Thymus (tissue), 11 donors: ENCODE measurements at regions not wholly inside any gene's neighbourhood (a gene's known extent, or its start where the extent isn't known, plus 50 kb on each side); places are given as distances from the start of the nearest gene placed in this dataset.

ENCODE experiments used
- DNase-seq, 9 donors: peaks; one replicate each; pipeline ENCODE4 v3.0.0-alpha.2; 2013; ENCODE audit warnings: low spot score in 9 of 9, low read depth in 6 of 9, missing footprints in 1 of 9
- H3K27ac ChIP-seq, 2 donors: one replicate each; pipeline ENCODE4 v1.5.1; 2013; ENCODE audit warnings: control low read depth in 1 of 2, low read depth in 1 of 2, low read length in 1 of 2, mild to moderate bottlenecking in 1 of 2, moderate library complexity in 1 of 2
- H3K27me3 ChIP-seq, 2 donors: one replicate each; pipeline ENCODE4 v1.5.1; 2013; ENCODE audit warnings: low read length in 1 of 2; ENCODE audit not compliant: control insufficient read depth in 2 of 2, insufficient read depth in 1 of 2
- H3K36me3 ChIP-seq, 2 donors: one replicate each; pipeline ENCODE4 v1.5.1; 2013; ENCODE audit warnings: low read length in 1 of 2, mild to moderate bottlenecking in 1 of 2, moderate library complexity in 1 of 2; ENCODE audit not compliant: control insufficient read depth in 2 of 2, insufficient read depth in 2 of 2
- H3K4me1 ChIP-seq, 2 donors: one replicate each; pipeline ENCODE4 v1.5.1; 2013; ENCODE audit warnings: low read length in 2 of 2; ENCODE audit not compliant: control insufficient read depth in 2 of 2, insufficient read depth in 2 of 2
- H3K4me3 ChIP-seq, 2 donors: one replicate each; pipeline ENCODE4 v1.5.1; 2013; ENCODE audit warnings: low read length in 2 of 2, control low read depth in 1 of 2, mild to moderate bottlenecking in 1 of 2
- H3K9me3 ChIP-seq, 2 donors: one replicate each; pipeline ENCODE4 v1.5.1; 2013; ENCODE audit warnings: low read length in 1 of 2, mild to moderate bottlenecking in 1 of 2; ENCODE audit not compliant: control insufficient read depth in 2 of 2, insufficient read depth in 1 of 2
- WGBS: extraction: QIAGEN DNeasy Blood & Tissue Kit; methylation state at CpG from one replicate; pipeline ENCODE4 v1.1.7; 2013; 5-methylcytosine and 5-hydroxymethylcytosine counted together
- donor health status: healthy.

- Histone ChIP-seq H3K9me3 (no peaks in the 10 kb centered on the region), H3K27me3 (no peaks in the 10 kb centered on the region), H3K27ac (no peak overlapping the region), H3K36me3 (no peaks in the 10 kb centered on the region), H3K4me1 (no peaks in the 10 kb centered on the region), H3K4me3 (no peak overlapping the region)
- 86% methylated on average over 1 of the region's 1 CpG for WGBS
- DNase-seq: no peak
Measured at GRCh38 chr7:84387595-84387994, 193.0 kb upstream of the SEMA3A start.

GRCh38 chr7:84384417-84384816 lies 189.8 kb upstream of the SEMA3A start:
- DNase-seq: no peak
- H3K9me3 ChIP-seq: no peaks in the 10 kb centered on the region
- H3K27me3 ChIP-seq: no peaks in the 10 kb centered on the region
- no peak overlapping the region for H3K4me3 ChIP-seq
- no peak overlapping the region for H3K27ac ChIP-seq
- no peaks in the 10 kb centered on the region for H3K4me1 ChIP-seq
- no peaks in the 10 kb centered on the region for H3K36me3 ChIP-seq
- WGBS: 94% methylated on average over 1 of the region's 1 CpG

- Histone ChIP-seq H3K9me3 (no peaks in the 10 kb centered on the region), H3K4me3 (no peak overlapping the region), H3K36me3 (no peaks in the 10 kb centered on the region), H3K4me1 (no peaks in the 10 kb centered on the region), H3K27me3 (no peaks in the 10 kb centered on the region), H3K27ac (no peak overlapping the region)
- 92% methylated on average over 1 of the region's 1 CpG for WGBS
- DNase-seq: no peak
Measured at GRCh38 chr7:84379446-84379845, 184.9 kb upstream of the SEMA3A start.

GRCh38 chr7:84372712-84373111 lies 178.1 kb upstream of the SEMA3A start:
- no peak for DNase-seq
- Histone ChIP-seq H3K9me3 (no peaks in the 10 kb centered on the region), H3K4me3 (no peak overlapping the region), H3K27ac (no peak overlapping the region), H3K36me3 (no peaks in the 10 kb centered on the region), H3K27me3 (no peaks in the 10 kb centered on the region), H3K4me1 (no peaks in the 10 kb centered on the region)
- 94% methylated on average over 4 of the region's 4 CpGs for WGBS

GRCh38 chr7:84372155-84372621 lies 177.6 kb upstream of the SEMA3A start:
- Histone ChIP-seq H3K27ac (no peak overlapping the region), H3K9me3 (no peaks in the 10 kb centered on the region), H3K4me1 (no peaks in the 10 kb centered on the region), H3K4me3 (no peak overlapping the region), H3K27me3 (no peaks in the 10 kb centered on the region), H3K36me3 (no peaks in the 10 kb centered on the region)
- WGBS: 94% methylated on average over 3 of the region's 3 CpGs
- no peak for DNase-seq

- no peak overlapping the region for H3K27ac ChIP-seq
- H3K36me3 ChIP-seq: no peaks in the 10 kb centered on the region
- H3K4me3 ChIP-seq: no peak overlapping the region
- 89% methylated on average over 2 of the region's 2 CpGs for WGBS
- H3K4me1 ChIP-seq: no peaks in the 10 kb centered on the region
- H3K27me3 ChIP-seq: no peaks in the 10 kb centered on the region
- no peaks in the 10 kb centered on the region for H3K9me3 ChIP-seq
- no peak for DNase-seq
Measured at GRCh38 chr7:84370114-84370513, 175.5 kb upstream of the SEMA3A start.

- Histone ChIP-seq H3K36me3 (no peaks in the 10 kb centered on the region), H3K4me3 (no peak overlapping the region), H3K27ac (no peak overlapping the region), H3K4me1 (no peaks in the 10 kb centered on the region), H3K27me3 (no peaks in the 10 kb centered on the region), H3K9me3 (no peaks in the 10 kb centered on the region)
- WGBS: 90% methylated on average over 1 of the region's 1 CpG
- no peak for DNase-seq
Measured at GRCh38 chr7:84368122-84368521, 173.5 kb upstream of the SEMA3A start.

- no peaks in the 10 kb centered on the region for H3K9me3 ChIP-seq
- no peak for DNase-seq
Measured at GRCh38 chr7:84364708-84365107, 170.1 kb upstream of the SEMA3A start.

GRCh38 chr7:84363741-84364140 lies 169.2 kb upstream of the SEMA3A start:
- DNase-seq: no peak
- H3K9me3 ChIP-seq: no peaks in the 10 kb centered on the region
- H3K27me3 ChIP-seq: no peaks in the 10 kb centered on the region
- H3K4me3 ChIP-seq: no peak overlapping the region
- H3K4me1 ChIP-seq: no peaks in the 10 kb centered on the region
- no peaks in the 10 kb centered on the region for H3K36me3 ChIP-seq
- H3K27ac ChIP-seq: no peak overlapping the region

More at GRCh38 chr7:84364708-84365107, 170.1 kb upstream of the SEMA3A start:
- 84% methylated on average over 1 of the region's 1 CpG for WGBS
- H3K27me3 ChIP-seq: no peaks in the 10 kb centered on the region
- no peak overlapping the region for H3K4me3 ChIP-seq
- no peaks in the 10 kb centered on the region for H3K36me3 ChIP-seq
- H3K27ac ChIP-seq: no peak overlapping the region
- no peaks in the 10 kb centered on the region for H3K4me1 ChIP-seq

- H3K27ac ChIP-seq: no peak overlapping the region
- H3K4me1 ChIP-seq: no peaks in the 10 kb centered on the region
- H3K27me3 ChIP-seq: no peaks in the 10 kb centered on the region
- H3K9me3 ChIP-seq: no peaks in the 10 kb centered on the region
- no peak for DNase-seq
- no peak overlapping the region for H3K4me3 ChIP-seq
- H3K36me3 ChIP-seq: no peaks in the 10 kb centered on the region
- WGBS: 97% methylated on average over 1 of the region's 1 CpG
Measured at GRCh38 chr7:84362828-84363227, 168.2 kb upstream of the SEMA3A start.
